WTC11 (cell line): ENCODE measurements at regions not wholly inside any gene's neighbourhood (a gene's known extent, or its start where the extent isn't known, plus 50 kb on each side); places are given as distances from the start of the nearest gene placed in this dataset.

Source experiments
- ATAC-seq: fragments of 200-7000 bp; cut with Tn5 transposase; 2 replicates; pipeline ENCODE4 v1.10.0; 2021; ENCODE audit warnings: mild to moderate bottlenecking, moderate library complexity
- CTCF ChIA-PET: fragments of 300-600 bp; sonication (Branson Sonifier 250); formaldehyde crosslinking; loops from one replicate; lab custom pipeline; 2021; ENCODE audit warnings: antibody characterized with exemption; lab: Charles Lee
- POLR2A ChIA-PET: fragments of 350-600 bp; sonication (Branson Sonifier 250); formaldehyde crosslinking; loops from one replicate; lab custom pipeline; 2021; ENCODE audit warnings: antibody characterized with exemption; lab: Charles Lee
- DNase-seq: peaks from one replicate; pipeline ENCODE4 v3.0.0; 2021; ENCODE audit warnings: low spot score
- H3K27ac Mint-ChIP-seq: 2 replicates; pipeline ENCODE4 v1.8.0; 2021; ENCODE audit warnings: mixed read lengths
- H3K27me3 Mint-ChIP-seq: 2 replicates; pipeline ENCODE4 v1.8.0; 2021; ENCODE audit warnings: low read depth, mild to moderate bottlenecking, moderate library complexity, mixed read lengths
- H3K36me3 Mint-ChIP-seq: 2 replicates; pipeline ENCODE4 v1.8.0; 2021; ENCODE audit warnings: mixed read lengths
- H3K4me1 Mint-ChIP-seq: 2 replicates; pipeline ENCODE4 v1.8.0; 2022; ENCODE audit warnings: mixed read lengths
- H3K4me3 Mint-ChIP-seq: 2 replicates; pipeline ENCODE4 v1.8.0; 2021; ENCODE audit warnings: mild to moderate bottlenecking, moderate library complexity, mixed read lengths
- H3K9me3 Mint-ChIP-seq: 2 replicates; pipeline ENCODE4 v1.8.0; 2021; ENCODE audit warnings: mixed read lengths
- ATF1 ChIP-seq: sonication (generic); formaldehyde crosslinking; IDR thresholded peaks from 2 replicates; pipeline ENCODE4 v1.8.1; 2023; ENCODE audit warnings: mild to moderate bottlenecking, moderate library complexity, missing genetic modification reagents
- FOXJ3 ChIP-seq: sonication (generic); formaldehyde crosslinking; IDR thresholded peaks from 2 replicates; pipeline ENCODE4 v1.9.0; 2021; ENCODE audit warnings: missing genetic modification reagents, mild to moderate bottlenecking, borderline replicate concordance
- MXD4 ChIP-seq: fragments of 250-450 bp; sonication (Bioruptor Pico); IDR thresholded peaks from 2 replicates; pipeline ENCODE4 v1.8.0; 2021; ENCODE audit warnings: mild to moderate bottlenecking, moderate library complexity, borderline replicate concordance
- SP1 ChIP-seq: sonication (generic); formaldehyde crosslinking; conservative IDR thresholded peaks from 2 replicates; pipeline ENCODE4 v1.8.1; 2022; ENCODE audit warnings: missing genetic modification reagents
- TEAD1 ChIP-seq: sonication (generic); formaldehyde crosslinking; IDR thresholded peaks from 2 replicates; pipeline ENCODE4 v1.8.0; 2022; ENCODE audit warnings: mild to moderate bottlenecking, missing genetic modification reagents
- ZNF232 ChIP-seq: sonication (generic); formaldehyde crosslinking; IDR thresholded peaks from 2 replicates; pipeline ENCODE4 v1.8.0; 2022; ENCODE audit warnings: mild to moderate bottlenecking, missing genetic modification reagents
- ZNF263 ChIP-seq: sonication (generic); formaldehyde crosslinking; IDR thresholded peaks from 2 replicates; pipeline ENCODE4 v1.8.1; 2022; ENCODE audit warnings: low read depth, mild to moderate bottlenecking, moderate library complexity, missing genetic modification reagents
- ZNF317 ChIP-seq: sonication (generic); formaldehyde crosslinking; IDR thresholded peaks from 2 replicates; pipeline ENCODE4 v1.8.1; 2023; ENCODE audit warnings: low read depth, mild to moderate bottlenecking, moderate library complexity, missing genetic modification reagents, borderline replicate concordance
- ZNF416 ChIP-seq: fragments of 250-450 bp; sonication (Bioruptor Pico); IDR thresholded peaks from 2 replicates; pipeline ENCODE4 v1.9.0; 2021; ENCODE audit warnings: mild to moderate bottlenecking, inconsistent platforms
- ZNF671 ChIP-seq: fragments of 250-450 bp; sonication (Bioruptor Pico); IDR thresholded peaks from 2 replicates; pipeline ENCODE4 v1.8.0; 2021; ENCODE audit warnings: mild to moderate bottlenecking
- TF ChIP-seq, protein P1 (sequence below): fragments of 250-450 bp; sonication (Bioruptor Pico); IDR thresholded peaks from 2 replicates; pipeline ENCODE4 v1.9.0; 2021; ENCODE audit warnings: moderate library complexity, mild to moderate bottlenecking, inconsistent platforms, borderline replicate concordance
- TF ChIP-seq, protein P2 (sequence below): sonication (generic); formaldehyde crosslinking; IDR thresholded peaks from 2 replicates; pipeline ENCODE4 v1.8.1; 2023; ENCODE audit warnings: mild to moderate bottlenecking, moderate library complexity, missing genetic modification reagents
- TF ChIP-seq, protein P3 (sequence below): sonication (generic); formaldehyde crosslinking; IDR thresholded peaks from 2 replicates; pipeline ENCODE4 v1.8.0; 2023; ENCODE audit warnings: missing genetic modification reagents
- TF ChIP-seq, protein P4 (sequence below): sonication (generic); formaldehyde crosslinking; conservative IDR thresholded peaks from 2 replicates; pipeline ENCODE4 v1.8.1; 2022; ENCODE audit warnings: mild to moderate bottlenecking, missing genetic modification reagents
- TF ChIP-seq, protein P5 (sequence below): fragments of 250-450 bp; sonication (Bioruptor Pico); IDR thresholded peaks from 2 replicates; pipeline ENCODE4 v1.9.0; 2021; ENCODE audit warnings: mild to moderate bottlenecking
- TF ChIP-seq, protein P6 (sequence below): sonication (generic); formaldehyde crosslinking; IDR thresholded peaks from 2 replicates; pipeline ENCODE4 v1.8.0; 2022; ENCODE audit warnings: mild to moderate bottlenecking, missing genetic modification reagents
- TF ChIP-seq, protein P7 (sequence below): sonication (generic); formaldehyde crosslinking; IDR thresholded peaks from 2 replicates; pipeline ENCODE4 v1.8.1; 2023; ENCODE audit warnings: mild to moderate bottlenecking, missing genetic modification reagents
- TF ChIP-seq, protein P8 (sequence below): sonication (generic); formaldehyde crosslinking; IDR thresholded peaks from 2 replicates; pipeline ENCODE4 v1.8.1; 2022; ENCODE audit warnings: missing genetic modification reagents, borderline replicate concordance

DNA sequence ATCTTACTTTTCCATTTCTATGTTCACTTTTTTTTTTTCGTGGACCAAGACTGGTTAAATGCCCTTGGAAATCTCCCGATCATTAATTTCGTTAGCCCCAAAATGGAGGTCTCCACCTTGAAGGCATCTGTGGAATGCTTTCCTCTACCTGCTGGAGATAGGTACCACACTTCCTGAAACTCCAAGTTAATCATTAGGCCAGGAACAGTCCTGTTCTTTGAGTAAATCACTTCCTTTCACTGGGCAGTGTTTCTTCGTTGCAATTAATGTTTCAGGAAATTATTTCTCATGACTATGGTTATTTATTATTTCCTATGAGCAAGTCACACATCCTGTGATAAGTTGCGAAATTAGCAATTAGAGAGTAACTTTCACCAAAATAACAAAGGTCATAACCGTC, 225.2 kb upstream of the LYPLAL1 start (continued):
- TF ChIP-seq, protein P1, sequence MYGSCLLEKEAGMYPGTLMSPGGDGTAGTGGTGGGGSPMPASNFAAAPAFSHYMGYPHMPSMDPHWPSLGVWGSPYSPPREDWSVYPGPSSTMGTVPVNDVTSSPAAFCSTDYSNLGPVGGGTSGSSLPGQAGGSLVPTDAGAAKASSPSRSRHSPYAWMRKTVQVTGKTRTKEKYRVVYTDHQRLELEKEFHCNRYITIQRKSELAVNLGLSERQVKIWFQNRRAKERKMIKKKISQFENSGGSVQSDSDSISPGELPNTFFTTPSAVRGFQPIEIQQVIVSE (CRISPR knock-in tag): no peak

DNA sequence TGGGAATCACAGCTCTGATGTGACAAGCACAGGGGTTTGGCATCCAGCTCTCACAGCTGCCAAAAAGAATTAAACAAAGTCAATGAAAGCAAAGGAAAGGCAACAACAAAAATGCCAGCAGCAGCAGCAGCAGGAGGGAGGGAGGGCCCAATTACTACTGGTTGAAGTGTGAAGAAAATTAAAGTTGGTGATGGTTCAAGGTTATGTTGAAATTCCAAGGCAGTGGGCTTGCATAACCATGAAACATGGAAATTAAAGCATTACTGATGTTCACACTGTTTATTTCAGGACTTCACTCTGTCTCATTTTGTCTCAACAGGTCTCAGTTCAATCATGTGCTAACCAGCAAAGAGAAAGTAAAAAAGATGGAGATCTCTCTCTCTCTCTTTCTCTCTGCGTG, 220.3 kb upstream of the LYPLAL1 start:
- ATAC-seq (no peak), DNase-seq (no peak)
- ChIA-PET CTCF (no interaction called here), POLR2A (no interaction called here)
- Mint-ChIP-seq H3K4me3 (no peak overlapping the region), H3K27me3 (no peaks in the 10 kb centered on the region), H3K9me3 (no peaks in the 10 kb centered on the region), H3K4me1 (no peaks in the 10 kb centered on the region), H3K27ac (no peak overlapping the region), H3K36me3 (no peaks in the 10 kb centered on the region)
- TF ChIP-seq ZNF232 (no peak), ZNF263 (no peak), ZNF416 (no peak), MXD4 (CRISPR knock-in tag) (no peak), SP1 (CRISPR knock-in tag) (no peak), ATF1 (CRISPR knock-in tag) (no peak), ZNF317 (CRISPR knock-in tag) (no peak), ZNF671 (CRISPR knock-in tag) (no peak)
- TF ChIP-seq, protein P2, sequence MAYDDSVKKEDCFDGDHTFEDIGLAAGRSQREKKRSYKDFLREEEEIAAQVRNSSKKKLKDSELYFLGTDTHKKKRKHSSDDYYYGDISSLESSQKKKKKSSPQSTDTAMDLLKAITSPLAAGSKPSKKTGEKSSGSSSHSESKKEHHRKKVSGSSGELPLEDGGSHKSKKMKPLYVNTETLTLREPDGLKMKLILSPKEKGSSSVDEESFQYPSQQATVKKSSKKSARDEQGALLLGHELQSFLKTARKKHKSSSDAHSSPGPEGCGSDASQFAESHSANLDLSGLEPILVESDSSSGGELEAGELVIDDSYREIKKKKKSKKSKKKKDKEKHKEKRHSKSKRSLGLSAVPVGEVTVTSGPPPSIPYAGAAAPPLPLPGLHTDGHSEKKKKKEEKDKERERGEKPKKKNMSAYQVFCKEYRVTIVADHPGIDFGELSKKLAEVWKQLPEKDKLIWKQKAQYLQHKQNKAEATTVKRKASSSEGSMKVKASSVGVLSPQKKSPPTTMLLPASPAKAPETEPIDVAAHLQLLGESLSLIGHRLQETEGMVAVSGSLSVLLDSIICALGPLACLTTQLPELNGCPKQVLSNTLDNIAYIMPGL: no peak
- TF ChIP-seq, protein P3, sequence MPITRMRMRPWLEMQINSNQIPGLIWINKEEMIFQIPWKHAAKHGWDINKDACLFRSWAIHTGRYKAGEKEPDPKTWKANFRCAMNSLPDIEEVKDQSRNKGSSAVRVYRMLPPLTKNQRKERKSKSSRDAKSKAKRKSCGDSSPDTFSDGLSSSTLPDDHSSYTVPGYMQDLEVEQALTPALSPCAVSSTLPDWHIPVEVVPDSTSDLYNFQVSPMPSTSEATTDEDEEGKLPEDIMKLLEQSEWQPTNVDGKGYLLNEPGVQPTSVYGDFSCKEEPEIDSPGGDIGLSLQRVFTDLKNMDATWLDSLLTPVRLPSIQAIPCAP: no peak
- TF ChIP-seq, protein P4, sequence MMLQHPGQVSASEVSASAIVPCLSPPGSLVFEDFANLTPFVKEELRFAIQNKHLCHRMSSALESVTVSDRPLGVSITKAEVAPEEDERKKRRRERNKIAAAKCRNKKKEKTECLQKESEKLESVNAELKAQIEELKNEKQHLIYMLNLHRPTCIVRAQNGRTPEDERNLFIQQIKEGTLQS (CRISPR knock-in tag): no peak

DNA sequence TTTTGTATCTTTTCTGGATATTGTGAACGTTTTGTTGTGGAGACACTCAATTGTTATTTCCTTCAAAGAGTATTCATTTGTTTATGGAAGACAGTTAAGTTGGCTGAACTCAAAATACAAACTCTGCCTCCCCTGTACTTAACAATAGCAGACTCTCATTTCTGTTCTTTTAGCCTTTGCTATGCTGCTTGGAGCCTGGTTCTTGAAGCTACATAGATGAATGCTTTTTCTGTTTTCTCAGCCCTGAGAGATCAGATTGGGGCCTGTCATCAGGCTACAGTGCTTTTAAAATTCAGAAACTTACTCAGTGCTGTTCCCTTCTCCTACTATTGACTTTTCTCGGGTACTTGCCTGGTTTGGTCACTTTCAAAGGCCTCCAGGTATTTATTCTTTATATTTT, 215.7 kb upstream of the LYPLAL1 start:
- POLR2A ChIA-PET: no interaction called here
- no peak for DNase-seq
- no peaks in the 10 kb centered on the region for H3K36me3 Mint-ChIP-seq
- no peaks in the 10 kb centered on the region for H3K4me1 Mint-ChIP-seq
- TF ChIP-seq, protein P5, sequence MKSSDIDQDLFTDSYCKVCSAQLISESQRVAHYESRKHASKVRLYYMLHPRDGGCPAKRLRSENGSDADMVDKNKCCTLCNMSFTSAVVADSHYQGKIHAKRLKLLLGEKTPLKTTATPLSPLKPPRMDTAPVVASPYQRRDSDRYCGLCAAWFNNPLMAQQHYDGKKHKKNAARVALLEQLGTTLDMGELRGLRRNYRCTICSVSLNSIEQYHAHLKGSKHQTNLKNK (CRISPR knock-in tag): no peak
- TF ChIP-seq, protein P6, sequence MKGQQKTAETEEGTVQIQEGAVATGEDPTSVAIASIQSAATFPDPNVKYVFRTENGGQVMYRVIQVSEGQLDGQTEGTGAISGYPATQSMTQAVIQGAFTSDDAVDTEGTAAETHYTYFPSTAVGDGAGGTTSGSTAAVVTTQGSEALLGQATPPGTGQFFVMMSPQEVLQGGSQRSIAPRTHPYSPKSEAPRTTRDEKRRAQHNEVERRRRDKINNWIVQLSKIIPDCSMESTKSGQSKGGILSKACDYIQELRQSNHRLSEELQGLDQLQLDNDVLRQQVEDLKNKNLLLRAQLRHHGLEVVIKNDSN (CRISPR knock-in tag): no peak
- TF ChIP-seq, protein P4 (CRISPR knock-in tag): no peak
- TF ChIP-seq TEAD1 (CRISPR knock-in tag): no peak
- TF ChIP-seq, protein P7, sequence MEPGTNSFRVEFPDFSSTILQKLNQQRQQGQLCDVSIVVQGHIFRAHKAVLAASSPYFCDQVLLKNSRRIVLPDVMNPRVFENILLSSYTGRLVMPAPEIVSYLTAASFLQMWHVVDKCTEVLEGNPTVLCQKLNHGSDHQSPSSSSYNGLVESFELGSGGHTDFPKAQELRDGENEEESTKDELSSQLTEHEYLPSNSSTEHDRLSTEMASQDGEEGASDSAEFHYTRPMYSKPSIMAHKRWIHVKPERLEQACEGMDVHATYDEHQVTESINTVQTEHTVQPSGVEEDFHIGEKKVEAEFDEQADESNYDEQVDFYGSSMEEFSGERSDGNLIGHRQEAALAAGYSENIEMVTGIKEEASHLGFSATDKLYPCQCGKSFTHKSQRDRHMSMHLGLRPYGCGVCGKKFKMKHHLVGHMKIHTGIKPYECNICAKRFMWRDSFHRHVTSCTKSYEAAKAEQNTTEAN (CRISPR knock-in tag): no peak
- TF ChIP-seq, protein P8, sequence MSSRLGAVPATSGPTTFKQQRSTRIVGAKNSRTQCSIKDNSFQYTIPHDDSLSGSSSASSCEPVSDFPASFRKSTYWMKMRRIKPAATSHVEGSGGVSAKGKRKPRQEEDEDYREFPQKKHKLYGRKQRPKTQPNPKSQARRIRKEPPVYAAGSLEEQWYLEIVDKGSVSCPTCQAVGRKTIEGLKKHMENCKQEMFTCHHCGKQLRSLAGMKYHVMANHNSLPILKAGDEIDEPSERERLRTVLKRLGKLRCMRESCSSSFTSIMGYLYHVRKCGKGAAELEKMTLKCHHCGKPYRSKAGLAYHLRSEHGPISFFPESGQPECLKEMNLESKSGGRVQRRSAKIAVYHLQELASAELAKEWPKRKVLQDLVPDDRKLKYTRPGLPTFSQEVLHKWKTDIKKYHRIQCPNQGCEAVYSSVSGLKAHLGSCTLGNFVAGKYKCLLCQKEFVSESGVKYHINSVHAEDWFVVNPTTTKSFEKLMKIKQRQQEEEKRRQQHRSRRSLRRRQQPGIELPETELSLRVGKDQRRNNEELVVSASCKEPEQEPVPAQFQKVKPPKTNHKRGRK (CRISPR knock-in tag): no peak
- TF ChIP-seq SP1 (CRISPR knock-in tag): no peak
- no peak for TF ChIP-seq FOXJ3 (CRISPR knock-in tag)
- CTCF ChIA-PET: no interaction called here
- no peaks in the 10 kb centered on the region for H3K27me3 Mint-ChIP-seq
- ATAC-seq: no peak
- no peaks in the 10 kb centered on the region for H3K9me3 Mint-ChIP-seq
- no peak overlapping the region for H3K27ac Mint-ChIP-seq
- H3K4me3 Mint-ChIP-seq: no peak overlapping the region
